ENCODE measurements at regions not wholly inside any gene's neighbourhood (a gene's known extent, or its start where the extent isn't known, plus 50 kb on each side); places are given as distances from the start of the nearest gene placed in this dataset.

GRCh38 chr6:40268166-40268565 is 319.0 kb downstream of the LRFN2 start:
- TF ChIP-seq POLR2A (IDR thresholded peaks at IDR 0.05) (no peak), CTCF (IDR thresholded peaks at IDR 0.05) (no peak), POLR2AphosphoS5 (IDR thresholded peaks at IDR 0.05; ENCODE audit: insufficient read depth in 1 of 2, low read depth in 1 of 2) (no peak)
